Loucy (cell line): ENCODE measurements at regions not wholly inside any gene's neighbourhood (a gene's known extent, or its start where the extent isn't known, plus 50 kb on each side); places are given as distances from the start of the nearest gene placed in this dataset.

Experiments used
- H2AFZ ChIP-seq: fragments of 200-600 bp; sonication (generic); 2 replicates; pipeline ENCODE4 v1.6.0; 2016; ENCODE audit warnings: antibody characterized with exemption, mild to moderate bottlenecking, low read length, moderate library complexity
- H3F3A ChIP-seq: fragments of 200-600 bp; 2 replicates; pipeline ENCODE4 v1.6.0; 2016; ENCODE audit warnings: antibody characterized with exemption, low read depth, mild to moderate bottlenecking
- H3K27me3 ChIP-seq: fragments of 200-600 bp; sonication (generic); 2 replicates; pipeline ENCODE4 v1.6.1; 2014; ENCODE audit warnings: low read length, mild to moderate bottlenecking; ENCODE audit not compliant: insufficient read depth, poor library complexity, severe bottlenecking
- H3K36me3 ChIP-seq: fragments of 200-600 bp; sonication (generic); 2 replicates; pipeline ENCODE4 v1.6.1; 2016; ENCODE audit warnings: low read length; ENCODE audit not compliant: insufficient read depth
- H3K4me1 ChIP-seq: fragments of 200-600 bp; sonication (generic); 2 replicates; pipeline ENCODE4 v1.5.1; 2014; ENCODE audit warnings: low read length, mild to moderate bottlenecking; ENCODE audit not compliant: insufficient read depth, poor library complexity, severe bottlenecking
- H3K4me2 ChIP-seq: fragments of 200-600 bp; sonication (generic); 2 replicates; pipeline ENCODE4 v1.6.0; 2014; ENCODE audit warnings: antibody characterized with exemption, low read length, low read depth, mild to moderate bottlenecking; ENCODE audit not compliant: poor library complexity, severe bottlenecking
- H3K4me3 ChIP-seq: fragments of 200-600 bp; sonication (generic); 2 replicates; pipeline ENCODE4 v1.5.1; 2014; ENCODE audit warnings: low read length, mild to moderate bottlenecking, mixed read lengths; ENCODE audit not compliant: poor library complexity, severe bottlenecking
- H3K79me2 ChIP-seq: fragments of 200-600 bp; sonication (generic); 2 replicates; pipeline ENCODE4 v1.6.1; 2014; ENCODE audit warnings: low read length; ENCODE audit not compliant: insufficient read depth
- H3K9ac ChIP-seq: fragments of 200-600 bp; sonication (generic); 2 replicates; pipeline ENCODE4 v1.6.0; 2014; ENCODE audit warnings: mild to moderate bottlenecking, low read depth, low read length, moderate library complexity; ENCODE audit not compliant: poor library complexity, severe bottlenecking
- H3K9me2 ChIP-seq: fragments of 200-600 bp; sonication (generic); replicated peaks from 2 replicates; pipeline ENCODE4 v1.6.1; 2016; ENCODE audit warnings: low read depth, low read length, mixed read lengths
- H3K9me3 ChIP-seq: fragments of 200-600 bp; sonication (generic); 2 replicates; pipeline ENCODE4 v1.6.1; 2014; ENCODE audit warnings: mild to moderate bottlenecking, antibody characterized with exemption, low read length, low read depth; ENCODE audit not compliant: insufficient read depth
- H4K20me1 ChIP-seq: fragments of 200-600 bp; sonication (generic); 2 replicates; pipeline ENCODE4 v1.6.0; 2014; ENCODE audit warnings: antibody characterized with exemption, low read length, mild to moderate bottlenecking; ENCODE audit not compliant: insufficient read depth, poor library complexity, severe bottlenecking
- EZH2phosphoT487 ChIP-seq: fragments of 200-600 bp; IDR thresholded peaks from 2 replicates; pipeline ENCODE4 v1.6.1; 2018; ENCODE audit warnings: antibody characterized with exemption, mild to moderate bottlenecking, moderate library complexity, borderline replicate concordance
- TF ChIP-seq, protein P1 (sequence below): fragments of 200-600 bp; sonication (generic); conservative IDR thresholded peaks from 2 replicates; pipeline ENCODE4 v1.5.1; 2014; ENCODE audit warnings: mild to moderate bottlenecking, antibody characterized with exemption, low read length

DNA sequence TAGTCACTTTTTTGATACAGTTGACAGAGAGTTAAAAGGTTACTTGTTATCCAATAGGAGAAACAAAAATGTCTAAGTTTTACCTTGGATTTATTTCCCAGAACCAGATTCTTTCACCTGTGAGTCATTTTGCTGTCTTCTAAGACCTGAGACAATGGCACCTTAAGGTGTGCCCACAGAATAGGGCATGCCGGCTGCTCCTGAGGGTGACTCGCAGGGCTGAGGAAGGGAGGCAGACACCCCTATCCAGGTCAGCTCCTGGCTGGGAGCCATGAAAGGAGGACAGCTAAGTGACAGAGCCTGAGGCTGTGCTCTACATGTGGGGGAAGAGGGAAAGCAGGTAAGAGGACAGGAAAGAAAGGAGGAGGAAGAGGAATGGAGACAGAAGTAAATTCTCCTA lies 67.8 kb downstream of the RASSF10 start:
- H3K9me2 ChIP-seq, result no peaks in the 10 kb centered on the region
- H3K4me1 ChIP-seq, result no peaks in the 10 kb centered on the region
- no peak overlapping the region for H2AFZ ChIP-seq
- no peaks in the 10 kb centered on the region for H3K9me3 ChIP-seq
- no peak overlapping the region for H3K4me3 ChIP-seq
- H3K36me3 ChIP-seq, result no peaks in the 10 kb centered on the region
- no peaks in the 10 kb centered on the region for H3K79me2 ChIP-seq
- no peak overlapping the region for H3K9ac ChIP-seq
- H3K4me2 ChIP-seq, result no peak overlapping the region
- H4K20me1 ChIP-seq, result no peaks in the 10 kb centered on the region
- H3F3A ChIP-seq, result no peaks in the 10 kb centered on the region
- H3K27me3 ChIP-seq, result no peaks in the 10 kb centered on the region
- no peak for TF ChIP-seq EZH2phosphoT487
- TF ChIP-seq, protein P1, sequence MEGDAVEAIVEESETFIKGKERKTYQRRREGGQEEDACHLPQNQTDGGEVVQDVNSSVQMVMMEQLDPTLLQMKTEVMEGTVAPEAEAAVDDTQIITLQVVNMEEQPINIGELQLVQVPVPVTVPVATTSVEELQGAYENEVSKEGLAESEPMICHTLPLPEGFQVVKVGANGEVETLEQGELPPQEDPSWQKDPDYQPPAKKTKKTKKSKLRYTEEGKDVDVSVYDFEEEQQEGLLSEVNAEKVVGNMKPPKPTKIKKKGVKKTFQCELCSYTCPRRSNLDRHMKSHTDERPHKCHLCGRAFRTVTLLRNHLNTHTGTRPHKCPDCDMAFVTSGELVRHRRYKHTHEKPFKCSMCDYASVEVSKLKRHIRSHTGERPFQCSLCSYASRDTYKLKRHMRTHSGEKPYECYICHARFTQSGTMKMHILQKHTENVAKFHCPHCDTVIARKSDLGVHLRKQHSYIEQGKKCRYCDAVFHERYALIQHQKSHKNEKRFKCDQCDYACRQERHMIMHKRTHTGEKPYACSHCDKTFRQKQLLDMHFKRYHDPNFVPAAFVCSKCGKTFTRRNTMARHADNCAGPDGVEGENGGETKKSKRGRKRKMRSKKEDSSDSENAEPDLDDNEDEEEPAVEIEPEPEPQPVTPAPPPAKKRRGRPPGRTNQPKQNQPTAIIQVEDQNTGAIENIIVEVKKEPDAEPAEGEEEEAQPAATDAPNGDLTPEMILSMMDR, result no peak

DNA sequence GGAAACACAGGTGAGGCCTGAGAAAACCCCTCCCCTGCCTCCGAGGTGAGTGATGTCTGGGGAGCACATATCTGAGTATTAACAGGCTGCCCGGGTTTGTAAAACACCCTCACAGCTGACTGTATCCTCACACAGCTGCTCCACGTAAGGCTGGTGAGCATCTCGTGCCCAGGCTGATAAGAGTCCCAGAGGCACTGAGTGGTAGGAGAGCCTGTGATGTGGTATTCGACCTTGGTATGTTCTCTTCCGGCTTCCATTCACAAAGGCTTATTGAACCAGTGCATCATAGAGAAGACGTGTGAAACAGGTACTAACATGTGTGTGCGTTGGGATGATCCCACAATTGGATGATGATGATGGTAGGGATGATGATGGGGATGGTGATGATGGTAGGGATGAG lies 71.7 kb downstream of the RASSF10 start:
- Histone ChIP-seq H3F3A (no peaks in the 10 kb centered on the region), H3K9me2 (no peaks in the 10 kb centered on the region), H3K9ac (no peak overlapping the region), H3K79me2 (no peaks in the 10 kb centered on the region), H3K4me2 (no peak overlapping the region), H3K4me1 (no peaks in the 10 kb centered on the region), H3K27me3 (no peaks in the 10 kb centered on the region), H4K20me1 (no peaks in the 10 kb centered on the region), H3K9me3 (no peaks in the 10 kb centered on the region), H3K4me3 (no peak overlapping the region), H2AFZ (no peak overlapping the region), H3K36me3 (no peaks in the 10 kb centered on the region)
- TF ChIP-seq EZH2phosphoT487, result no peak
- TF ChIP-seq, protein P1, result no peak

DNA sequence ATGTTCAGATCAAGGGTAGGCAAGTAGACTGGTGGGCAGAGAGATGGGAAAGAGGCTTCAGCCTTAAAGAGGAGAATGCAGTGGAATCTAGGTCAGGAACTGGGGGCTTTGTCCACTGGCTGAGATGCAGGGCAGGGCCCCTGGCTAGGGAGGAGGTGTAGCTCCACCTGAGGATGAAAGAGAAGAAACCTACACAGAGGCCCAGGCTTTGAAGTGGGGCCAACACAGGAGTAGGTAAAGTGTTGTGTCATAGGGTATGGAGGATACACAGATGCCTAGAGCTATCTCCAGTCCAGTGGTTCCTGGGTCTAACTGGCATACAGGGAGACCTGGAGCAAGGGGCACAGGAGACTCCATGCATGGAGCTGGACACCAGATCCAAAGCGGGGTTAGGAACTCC lies 73.5 kb downstream of the RASSF10 start:
- H3K4me1 ChIP-seq, result no peaks in the 10 kb centered on the region
- no peaks in the 10 kb centered on the region for H3K9me3 ChIP-seq
- H3K4me2 ChIP-seq, result no peak overlapping the region
- no peaks in the 10 kb centered on the region for H3K9me2 ChIP-seq
- H4K20me1 ChIP-seq, result no peaks in the 10 kb centered on the region
- no peaks in the 10 kb centered on the region for H3K36me3 ChIP-seq
- TF ChIP-seq, protein P1, result no peak
- TF ChIP-seq EZH2phosphoT487, result no peak
- no peaks in the 10 kb centered on the region for H3K79me2 ChIP-seq
- no peaks in the 10 kb centered on the region for H3F3A ChIP-seq
- H3K4me3 ChIP-seq, result no peak overlapping the region
- no peaks in the 10 kb centered on the region for H3K27me3 ChIP-seq
- H3K9ac ChIP-seq, result no peak overlapping the region
- H2AFZ ChIP-seq, result no peak overlapping the region
